Lower leg skin (tissue), 3 donors: ENCODE measurements at regions not wholly inside any gene's neighbourhood (a gene's known extent, or its start where the extent isn't known, plus 50 kb on each side); places are given as distances from the start of the nearest gene placed in this dataset.

ENCODE experiments used
- POLR2A ChIP-seq, 2 donors: fragments of 450-650 bp; IDR thresholded peaks; one replicate each; pipeline ENCODE4 v1.6.1; 2016 to 2017; ENCODE audit warnings: antibody characterized with exemption in 2 of 2, mild to moderate bottlenecking in 1 of 2, moderate library complexity in 1 of 2
- TF ChIP-seq, protein P1 (sequence below), 3 donors: fragments of 450-650 bp; IDR thresholded peaks; one replicate each; pipeline ENCODE4 v1.5.1; 2016; ENCODE audit warnings: antibody characterized with exemption in 3 of 3, mild to moderate bottlenecking in 3 of 3, moderate library complexity in 2 of 3

GRCh38 chr2:8344144-8345097 is 337.4 kb upstream of the ID2 start:
- TF ChIP-seq, protein P1, sequence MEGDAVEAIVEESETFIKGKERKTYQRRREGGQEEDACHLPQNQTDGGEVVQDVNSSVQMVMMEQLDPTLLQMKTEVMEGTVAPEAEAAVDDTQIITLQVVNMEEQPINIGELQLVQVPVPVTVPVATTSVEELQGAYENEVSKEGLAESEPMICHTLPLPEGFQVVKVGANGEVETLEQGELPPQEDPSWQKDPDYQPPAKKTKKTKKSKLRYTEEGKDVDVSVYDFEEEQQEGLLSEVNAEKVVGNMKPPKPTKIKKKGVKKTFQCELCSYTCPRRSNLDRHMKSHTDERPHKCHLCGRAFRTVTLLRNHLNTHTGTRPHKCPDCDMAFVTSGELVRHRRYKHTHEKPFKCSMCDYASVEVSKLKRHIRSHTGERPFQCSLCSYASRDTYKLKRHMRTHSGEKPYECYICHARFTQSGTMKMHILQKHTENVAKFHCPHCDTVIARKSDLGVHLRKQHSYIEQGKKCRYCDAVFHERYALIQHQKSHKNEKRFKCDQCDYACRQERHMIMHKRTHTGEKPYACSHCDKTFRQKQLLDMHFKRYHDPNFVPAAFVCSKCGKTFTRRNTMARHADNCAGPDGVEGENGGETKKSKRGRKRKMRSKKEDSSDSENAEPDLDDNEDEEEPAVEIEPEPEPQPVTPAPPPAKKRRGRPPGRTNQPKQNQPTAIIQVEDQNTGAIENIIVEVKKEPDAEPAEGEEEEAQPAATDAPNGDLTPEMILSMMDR (IDR thresholded peaks at IDR 0.05), result no peak
- TF ChIP-seq POLR2A (IDR thresholded peaks at IDR 0.05), result no peak
